Cardiac fibroblast (primary cell): ENCODE measurements at regions not wholly inside any gene's neighbourhood (a gene's known extent, or its start where the extent isn't known, plus 50 kb on each side); places are given as distances from the start of the nearest gene placed in this dataset.
A peak's percentile ranks its signal among the peaks of the same experiment; 100 is the strongest.

Experiments used
- DNase-seq, 2 donors: peaks; one replicate each; pipeline versions ENCODE4 v3.0.0 to v3.0.0-alpha.2; 2010; ENCODE audit warnings: low read depth in 2 of 2
- H3K4me3 ChIP-seq, 2 donors: replicated peaks in 1 of 2; 1 replicate in 1 of 2; 2 replicates in 1 of 2; pipeline ENCODE4 v1.5.1; 2011; ENCODE audit warnings: low read depth in 2 of 2, low read length in 2 of 2, mild to moderate bottlenecking in 2 of 2, moderate library complexity in 1 of 2
- CTCF ChIP-seq: IDR thresholded peaks from one replicate; pipeline ENCODE4 v1.5.1; 2011; ENCODE audit warnings: low read depth, mild to moderate bottlenecking, low read length, inconsistent platforms

- TF ChIP-seq CTCF = no peak
- DNase-seq = no peak
- no peak overlapping the region for H3K4me3 ChIP-seq
Observed at GRCh38 chr10:28903063-28903462, 225.7 kb downstream of the BAMBI start.

- no peak for DNase-seq
- H3K4me3 ChIP-seq = no peak overlapping the region
- TF ChIP-seq CTCF = no peak
Observed at GRCh38 chr10:28903736-28904135, 226.4 kb downstream of the BAMBI start.

GRCh38 chr10:28905371-28905770 is 228.1 kb downstream of the BAMBI start:
- H3K4me3 ChIP-seq = no peak overlapping the region
- TF ChIP-seq CTCF = no peak
- no peak for DNase-seq

- TF ChIP-seq CTCF = no peak
- no peak overlapping the region for H3K4me3 ChIP-seq
- no peak for DNase-seq
Observed at GRCh38 chr10:28906011-28906411, 228.7 kb downstream of the BAMBI start.

GRCh38 chr10:28906415-28906814 is 229.1 kb downstream of the BAMBI start:
- H3K4me3 ChIP-seq = no peak overlapping the region
- no peak for TF ChIP-seq CTCF
- peak in 1 of 2 donors; percentile 11 for DNase-seq

GRCh38 chr10:28906934-28907333 is 229.6 kb downstream of the BAMBI start:
- TF ChIP-seq CTCF = no peak
- peak; percentile 46 to 49 for DNase-seq
- H3K4me3 ChIP-seq = no peak overlapping the region

- TF ChIP-seq CTCF = no peak
- H3K4me3 ChIP-seq = no peak overlapping the region
- no peak for DNase-seq
Observed at GRCh38 chr10:28909875-28910274, 232.6 kb downstream of the BAMBI start.
